Keratinocyte (primary cell): ENCODE measurements at regions not wholly inside any gene's neighbourhood (a gene's known extent, or its start where the extent isn't known, plus 50 kb on each side); places are given as distances from the start of the nearest gene placed in this dataset.

Source experiments
- DNase-seq: peaks from one replicate; pipeline ENCODE4 v3.0.0-alpha.2; 2011; ENCODE audit warnings: low read depth, missing footprints, low spot score
- FAIRE-seq: peaks from 2 replicates; lab custom pipeline; 2011; peaks lifted over from hg19 to GRCh38; lab: Jason Lieb, UNC
- H2AFZ ChIP-seq: 2 replicates; pipeline ENCODE4 v1.6.0; 2012; ENCODE audit warnings: low read length, control low read depth, inconsistent platforms; ENCODE audit not compliant: control insufficient read depth
- H3K27ac ChIP-seq: 2 replicates; pipeline ENCODE4 v1.5.1; 2011; ENCODE audit warnings: low read length; ENCODE audit not compliant: control insufficient read depth, insufficient read depth
- H3K27me3 ChIP-seq: 3 replicates; pipeline ENCODE4 v1.6.0; 2011; ENCODE audit warnings: low read length; ENCODE audit not compliant: control insufficient read depth, insufficient read depth; ENCODE audit errors: extremely low read depth
- H3K36me3 ChIP-seq, 2 experiments: 2 replicates in 1 of 2; 3 replicates in 1 of 2; pipeline ENCODE4 v1.5.1; 2011; ENCODE audit warnings: low read length in 2 of 2, mild to moderate bottlenecking in 1 of 2; ENCODE audit not compliant: control insufficient read depth in 2 of 2, insufficient read depth in 2 of 2; ENCODE audit errors: extremely low read depth in 1 of 2
- H3K4me1 ChIP-seq: 3 replicates; pipeline ENCODE4 v1.5.1; 2011; ENCODE audit warnings: low read length; ENCODE audit not compliant: control insufficient read depth, insufficient read depth; ENCODE audit errors: extremely low read depth
- H3K4me2 ChIP-seq: 3 replicates; pipeline ENCODE4 v1.6.0; 2011; ENCODE audit warnings: low read depth, low read length; ENCODE audit not compliant: control insufficient read depth, insufficient read depth; ENCODE audit errors: extremely low read depth
- H3K4me3 ChIP-seq, 3 experiments: fragments of 200-600 bp in 1 of 3; sonication (generic) in 1 of 3; 2 replicates in 2 of 3; 3 replicates in 1 of 3; pipeline ENCODE4 v1.5.1; 2011 to 2016; ENCODE audit warnings: low read length in 3 of 3, mild to moderate bottlenecking in 3 of 3, control low read depth in 2 of 3, inconsistent platforms in 1 of 3, low read depth in 1 of 3, mixed read lengths in 1 of 3, mixed run types in 1 of 3, moderate library complexity in 1 of 3; ENCODE audit not compliant: control insufficient read depth in 2 of 3, insufficient read depth in 2 of 3; ENCODE audit errors: extremely low read depth in 1 of 3
- H3K79me2 ChIP-seq: 2 replicates; pipeline ENCODE4 v1.6.0; 2012; ENCODE audit warnings: low read length; ENCODE audit not compliant: control insufficient read depth, insufficient read depth
- H3K9ac ChIP-seq: 3 replicates; pipeline ENCODE4 v1.6.0; 2011; ENCODE audit warnings: low read length; ENCODE audit not compliant: control insufficient read depth, insufficient read depth; ENCODE audit errors: extremely low read depth
- H3K9me1 ChIP-seq: 3 replicates; pipeline ENCODE4 v1.6.0; 2011; ENCODE audit warnings: low read length; ENCODE audit not compliant: control insufficient read depth, insufficient read depth; ENCODE audit errors: extremely low read depth
- H3K9me3 ChIP-seq: 2 replicates; pipeline ENCODE4 v1.5.1; 2012; ENCODE audit warnings: low read depth, low read length; ENCODE audit not compliant: control insufficient read depth
- H4K20me1 ChIP-seq: 3 replicates; pipeline ENCODE4 v1.6.0; 2011; ENCODE audit warnings: low read length; ENCODE audit not compliant: control insufficient read depth, insufficient read depth; ENCODE audit errors: extremely low read depth
- EZH2 ChIP-seq: IDR thresholded peaks from one replicate; pipeline ENCODE4 v1.6.1; 2012; ENCODE audit warnings: inconsistent platforms, mild to moderate bottlenecking, low read length, moderate library complexity
- dilution Hi-C: fragments of 300-500 bp; cut with MboI; formaldehyde crosslinking; loops from one replicate; pipeline ENCODE4 v1.7.0; 2020; ENCODE audit warnings: low sequenced_read_pairs; ENCODE audit not compliant: extremely low pct_ligation_motif_present
- TF ChIP-seq, protein P1 (sequence below), 3 experiments: IDR thresholded peaks in 1 of 3; conservative IDR thresholded peaks in 1 of 3; optimal IDR thresholded peaks in 1 of 3; 2 replicates in 2 of 3; 3 replicates in 1 of 3; pipeline versions ENCODE3 to v1.5.1; 2011; ENCODE audit warnings: low read length in 3 of 3, mild to moderate bottlenecking in 3 of 3, moderate library complexity in 2 of 3, control low read depth in 1 of 3, inconsistent platforms in 1 of 3; ENCODE audit not compliant: insufficient read depth in 2 of 3; ENCODE audit errors: extremely low read depth in 1 of 3

DNA sequence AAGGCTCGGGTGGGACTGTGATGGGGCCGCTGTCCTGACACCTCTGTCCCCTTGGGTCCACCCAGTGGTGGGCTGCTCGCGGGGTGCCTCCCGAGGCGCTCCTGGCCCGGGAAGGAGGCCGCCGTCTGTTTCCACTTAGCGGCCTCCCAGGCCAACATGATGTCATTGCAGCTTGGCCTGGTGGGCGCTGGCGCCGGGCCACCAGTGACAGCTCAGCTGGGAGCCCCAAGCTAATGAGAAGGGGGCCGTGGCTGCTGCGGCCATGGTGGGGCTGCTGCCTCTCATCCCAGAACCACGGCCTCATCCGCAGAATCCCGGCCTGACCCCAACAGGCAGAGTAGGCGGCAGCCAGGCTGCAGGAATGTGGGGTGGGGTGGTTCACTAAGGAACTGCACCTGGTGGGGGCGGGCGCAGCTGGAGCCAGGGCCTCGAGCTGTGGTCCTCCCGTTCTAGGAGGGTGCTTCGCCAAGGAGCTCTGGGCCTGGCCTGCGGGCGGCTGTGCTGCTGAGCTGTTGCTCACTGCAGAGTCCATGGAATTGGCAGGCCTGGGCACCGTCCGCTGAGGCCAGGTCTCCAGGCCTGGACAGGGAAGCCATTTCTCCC lies 123.5 kb upstream of the COL5A1 start:
- Histone ChIP-seq H2AFZ (no peak overlapping the region), H3K4me1 (no peaks in the 10 kb centered on the region), H4K20me1 (no peaks in the 10 kb centered on the region), H3K9ac (no peak overlapping the region), H3K36me3 (no peaks in the 10 kb centered on the region), H3K9me3 (peaks cover 1% of the 10 kb centered on the region), H3K27ac (no peak overlapping the region), H3K79me2 (no peaks in the 10 kb centered on the region), H3K4me2 (no peak overlapping the region), H3K9me1 (no peaks in the 10 kb centered on the region), H3K4me3 (no peak overlapping the region), H3K27me3 (no peaks in the 10 kb centered on the region)
- FAIRE-seq (no peak), DNase-seq (no peak)
- dilution Hi-C loops: no loop called here
- no peak for TF ChIP-seq EZH2
- TF ChIP-seq, protein P1, sequence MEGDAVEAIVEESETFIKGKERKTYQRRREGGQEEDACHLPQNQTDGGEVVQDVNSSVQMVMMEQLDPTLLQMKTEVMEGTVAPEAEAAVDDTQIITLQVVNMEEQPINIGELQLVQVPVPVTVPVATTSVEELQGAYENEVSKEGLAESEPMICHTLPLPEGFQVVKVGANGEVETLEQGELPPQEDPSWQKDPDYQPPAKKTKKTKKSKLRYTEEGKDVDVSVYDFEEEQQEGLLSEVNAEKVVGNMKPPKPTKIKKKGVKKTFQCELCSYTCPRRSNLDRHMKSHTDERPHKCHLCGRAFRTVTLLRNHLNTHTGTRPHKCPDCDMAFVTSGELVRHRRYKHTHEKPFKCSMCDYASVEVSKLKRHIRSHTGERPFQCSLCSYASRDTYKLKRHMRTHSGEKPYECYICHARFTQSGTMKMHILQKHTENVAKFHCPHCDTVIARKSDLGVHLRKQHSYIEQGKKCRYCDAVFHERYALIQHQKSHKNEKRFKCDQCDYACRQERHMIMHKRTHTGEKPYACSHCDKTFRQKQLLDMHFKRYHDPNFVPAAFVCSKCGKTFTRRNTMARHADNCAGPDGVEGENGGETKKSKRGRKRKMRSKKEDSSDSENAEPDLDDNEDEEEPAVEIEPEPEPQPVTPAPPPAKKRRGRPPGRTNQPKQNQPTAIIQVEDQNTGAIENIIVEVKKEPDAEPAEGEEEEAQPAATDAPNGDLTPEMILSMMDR (optimal IDR thresholded peaks at IDR 0.05 in 1 of 3, IDR thresholded peaks at IDR 0.05 in 1 of 3, conservative IDR thresholded peaks at IDR 0.05 in 1 of 3; ENCODE audit: extremely low read depth in 1 of 3, insufficient read depth in 2 of 3, low read length in 3 of 3): no peak

DNA sequence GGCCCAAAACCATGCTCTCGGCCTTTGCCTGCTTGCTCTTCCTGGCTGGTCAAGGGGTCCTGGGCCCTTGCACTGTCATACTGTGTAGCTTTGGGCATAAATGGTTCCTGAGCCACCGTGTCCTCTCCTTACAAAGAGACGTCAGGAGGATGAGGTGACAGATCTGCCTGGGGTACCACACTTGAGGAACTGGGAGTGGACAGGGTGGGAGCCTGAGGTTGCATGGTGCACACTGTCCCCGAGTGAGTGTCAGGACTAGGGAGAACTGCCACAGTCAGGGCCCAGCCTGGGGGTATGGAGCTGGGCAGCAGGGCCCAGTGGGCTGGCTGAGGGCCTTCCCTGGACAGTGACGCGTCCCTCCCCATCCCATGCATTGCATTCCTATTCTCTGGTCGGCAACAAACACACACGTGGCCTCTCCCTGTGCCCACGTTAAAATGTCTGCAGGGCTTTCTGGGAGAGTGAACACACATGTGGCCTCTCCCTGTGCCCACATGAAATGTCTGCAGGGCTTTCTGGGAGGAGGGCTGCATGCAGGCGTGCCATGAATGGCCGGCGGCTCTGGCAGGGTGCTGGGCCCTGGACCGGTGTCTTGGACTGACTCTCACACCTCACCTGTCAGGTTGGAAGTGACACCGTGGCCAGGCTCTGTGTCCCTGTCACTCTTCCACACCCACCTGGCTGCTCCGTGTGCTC lies 122.1 kb upstream of the COL5A1 start:
- H3K36me3 ChIP-seq: no peaks in the 10 kb centered on the region
- dilution Hi-C loops: no loop called here
- H3K79me2 ChIP-seq: no peaks in the 10 kb centered on the region
- no peak overlapping the region for H3K4me3 ChIP-seq
- H3K9me3 ChIP-seq: peaks cover 1% of the 10 kb centered on the region
- no peak for DNase-seq
- H3K4me1 ChIP-seq: no peaks in the 10 kb centered on the region
- no peak overlapping the region for H3K4me2 ChIP-seq
- H4K20me1 ChIP-seq: no peaks in the 10 kb centered on the region
- no peaks in the 10 kb centered on the region for H3K27me3 ChIP-seq
- H3K9ac ChIP-seq: no peak overlapping the region
- FAIRE-seq: no peak
- TF ChIP-seq, protein P1 (optimal IDR thresholded peaks at IDR 0.05 in 1 of 3, IDR thresholded peaks at IDR 0.05 in 1 of 3, conservative IDR thresholded peaks at IDR 0.05 in 1 of 3; ENCODE audit: extremely low read depth in 1 of 3, insufficient read depth in 2 of 3, low read length in 3 of 3): no peak
- no peaks in the 10 kb centered on the region for H3K9me1 ChIP-seq
- no peak overlapping the region for H3K27ac ChIP-seq
- no peak overlapping the region for H2AFZ ChIP-seq
